Activated naive CD8-positive, alpha-beta T cell treated with anti-CD3 and anti-CD28 coated beads, Interleukin-2, amount 10 ng/mL, durations not matched to agents 7 days and 5 days (primary cell): ENCODE measurements at regions not wholly inside any gene's neighbourhood (a gene's known extent, or its start where the extent isn't known, plus 50 kb on each side); places are given as distances from the start of the nearest gene placed in this dataset.
"Not testable (repeated sequence)": the region's sequence is repeated elsewhere in the genome, so short reads cannot be mapped to it uniquely, and the experiment has no call there.

ENCODE experiments used
- ATAC-seq: fragments of 150-1000 bp; cut with Tn5 transposase; one replicate; pipeline ENCODE4 v1.10.0; 2021; ENCODE audit warnings: low read depth, moderate library complexity
- POLR2A ChIA-PET: fragments of 350-600 bp; sonication (Branson Sonifier 250); formaldehyde crosslinking; loops from one replicate; lab custom pipeline; 2021; ENCODE audit warnings: antibody characterized with exemption; lab: Charles Lee
- DNase-seq: peaks from one replicate; pipeline ENCODE4 v3.0.0; 2021
- H3K27ac Mint-ChIP-seq: one replicate; pipeline ENCODE4 v1.8.0; 2022; ENCODE audit warnings: mild to moderate bottlenecking, mixed read lengths
- H3K27me3 Mint-ChIP-seq: one replicate; pipeline ENCODE4 v1.8.0; 2022; ENCODE audit warnings: mild to moderate bottlenecking, moderate library complexity, mixed read lengths
- H3K36me3 Mint-ChIP-seq: one replicate; pipeline ENCODE4 v1.8.0; 2021; ENCODE audit warnings: mild to moderate bottlenecking, mixed read lengths
- H3K4me1 Mint-ChIP-seq: one replicate; pipeline ENCODE4 v1.8.0; 2021; ENCODE audit warnings: mixed read lengths
- H3K4me3 Mint-ChIP-seq: one replicate; pipeline ENCODE4 v1.8.0; 2022; ENCODE audit warnings: mild to moderate bottlenecking, moderate library complexity, mixed read lengths
- H3K9me3 Mint-ChIP-seq: one replicate; pipeline ENCODE4 v1.8.0; 2021; ENCODE audit warnings: mixed read lengths

- H3K4me1 Mint-ChIP-seq, DNase-seq: not testable (repeated sequence)
Measured at GRCh38 chr1:101504106-101504505, 267.3 kb downstream of the S1PR1 start.

GRCh38 chr1:101505240-101505639 lies 268.4 kb downstream of the S1PR1 start:
- DNase-seq, POLR2A ChIA-PET, H3K27ac Mint-ChIP-seq, H3K4me1 Mint-ChIP-seq, H3K4me3 Mint-ChIP-seq, H3K9me3 Mint-ChIP-seq, H3K36me3 Mint-ChIP-seq, H3K27me3 Mint-ChIP-seq, ATAC-seq: not testable (repeated sequence)

More at GRCh38 chr1:101504106-101504505, 267.3 kb downstream of the S1PR1 start:
- H3K27me3 Mint-ChIP-seq, H3K27ac Mint-ChIP-seq, ATAC-seq, H3K36me3 Mint-ChIP-seq, POLR2A ChIA-PET, H3K9me3 Mint-ChIP-seq, H3K4me3 Mint-ChIP-seq: not testable (repeated sequence)

GRCh38 chr1:101506541-101507164 lies 269.8 kb downstream of the S1PR1 start:
- no peaks in the 10 kb centered on the region for H3K9me3 Mint-ChIP-seq
- peaks cover 4% of the 10 kb centered on the region for H3K27me3 Mint-ChIP-seq
- no peak for DNase-seq
- POLR2A ChIA-PET, result no interaction called here
- H3K4me1 Mint-ChIP-seq, result peaks cover 2% of the 10 kb centered on the region
- H3K27ac Mint-ChIP-seq, result no peak overlapping the region
- no peaks in the 10 kb centered on the region for H3K36me3 Mint-ChIP-seq
- no peak overlapping the region for H3K4me3 Mint-ChIP-seq
- ATAC-seq, result peak; percentile 50

- H3K27ac Mint-ChIP-seq, result no peak overlapping the region
- POLR2A ChIA-PET, result no interaction called here
- H3K4me3 Mint-ChIP-seq, result no peak overlapping the region
- DNase-seq (no peak), ATAC-seq (no peak)
- H3K4me1 Mint-ChIP-seq, result peaks cover 2% of the 10 kb centered on the region
- no peaks in the 10 kb centered on the region for H3K9me3 Mint-ChIP-seq
- no peaks in the 10 kb centered on the region for H3K36me3 Mint-ChIP-seq
- H3K27me3 Mint-ChIP-seq, result peaks cover 4% of the 10 kb centered on the region
Measured at GRCh38 chr1:101507547-101507971, 270.7 kb downstream of the S1PR1 start.

- DNase-seq (no peak), ATAC-seq (no peak)
- no peak overlapping the region for H3K4me3 Mint-ChIP-seq
- no peak overlapping the region for H3K27ac Mint-ChIP-seq
- peaks cover 2% of the 10 kb centered on the region for H3K4me1 Mint-ChIP-seq
- POLR2A ChIA-PET, result no interaction called here
- H3K27me3 Mint-ChIP-seq, result peaks cover 4% of the 10 kb centered on the region
- no peaks in the 10 kb centered on the region for H3K9me3 Mint-ChIP-seq
- H3K36me3 Mint-ChIP-seq, result no peaks in the 10 kb centered on the region
Measured at GRCh38 chr1:101508913-101509312, 272.1 kb downstream of the S1PR1 start.

GRCh38 chr1:101509370-101509769 lies 272.6 kb downstream of the S1PR1 start:
- peaks cover 4% of the 10 kb centered on the region for H3K27me3 Mint-ChIP-seq
- no peaks in the 10 kb centered on the region for H3K4me1 Mint-ChIP-seq
- POLR2A ChIA-PET, result no interaction called here
- no peak overlapping the region for H3K27ac Mint-ChIP-seq
- H3K9me3 Mint-ChIP-seq, result no peaks in the 10 kb centered on the region
- ATAC-seq, result no peak
- H3K36me3 Mint-ChIP-seq, result no peaks in the 10 kb centered on the region
- H3K4me3 Mint-ChIP-seq, result no peak overlapping the region
- DNase-seq, result no peak

GRCh38 chr1:101511202-101511891 lies 274.5 kb downstream of the S1PR1 start:
- H3K4me3 Mint-ChIP-seq, result no peak overlapping the region
- no peaks in the 10 kb centered on the region for H3K36me3 Mint-ChIP-seq
- no peak for DNase-seq
- H3K9me3 Mint-ChIP-seq, result no peaks in the 10 kb centered on the region
- POLR2A ChIA-PET, result no interaction called here
- no peaks in the 10 kb centered on the region for H3K4me1 Mint-ChIP-seq
- no peak overlapping the region for H3K27ac Mint-ChIP-seq
- peaks cover 4% of the 10 kb centered on the region for H3K27me3 Mint-ChIP-seq
- no peak for ATAC-seq

GRCh38 chr1:101520302-101520701 lies 283.5 kb downstream of the S1PR1 start:
- no peak for DNase-seq
- peak; percentile 54 for ATAC-seq
- Mint-ChIP-seq H3K4me3 (no peak overlapping the region), H3K27ac (no peak overlapping the region), H3K4me1 (peaks cover 5% of the 10 kb centered on the region), H3K27me3 (peaks cover 20% of the 10 kb centered on the region), H3K9me3 (peaks cover 3% of the 10 kb centered on the region), H3K36me3 (no peaks in the 10 kb centered on the region)
- POLR2A ChIA-PET, result no interaction called here

GRCh38 chr1:101522486-101522885 lies 285.7 kb downstream of the S1PR1 start:
- H3K27me3 Mint-ChIP-seq, result peaks cover 20% of the 10 kb centered on the region
- no peaks in the 10 kb centered on the region for H3K36me3 Mint-ChIP-seq
- ATAC-seq (no peak), DNase-seq (no peak)
- no peak overlapping the region for H3K4me3 Mint-ChIP-seq
- H3K4me1 Mint-ChIP-seq, result peaks cover 8% of the 10 kb centered on the region
- no peaks in the 10 kb centered on the region for H3K9me3 Mint-ChIP-seq
- POLR2A ChIA-PET, result no interaction called here
- no peak overlapping the region for H3K27ac Mint-ChIP-seq

GRCh38 chr1:101526813-101527212 lies 290.0 kb downstream of the S1PR1 start:
- Mint-ChIP-seq H3K4me3 (no peak overlapping the region), H3K27me3 (peaks cover 6% of the 10 kb centered on the region), H3K9me3 (no peaks in the 10 kb centered on the region), H3K36me3 (no peaks in the 10 kb centered on the region), H3K4me1 (peaks cover 8% of the 10 kb centered on the region), H3K27ac (peak overlapping the region; percentile 35)
- DNase-seq (no peak), ATAC-seq (no peak)
- POLR2A ChIA-PET, result no interaction called here

GRCh38 chr1:101532377-101532776 lies 295.6 kb downstream of the S1PR1 start:
- Mint-ChIP-seq H3K9me3 (no peaks in the 10 kb centered on the region), H3K4me1 (no peaks in the 10 kb centered on the region)
- POLR2A ChIA-PET, result no interaction called here

GRCh38 chr1:101540161-101540560 lies 303.3 kb downstream of the S1PR1 start:
- peaks cover 4% of the 10 kb centered on the region for H3K27me3 Mint-ChIP-seq
- no peaks in the 10 kb centered on the region for H3K4me1 Mint-ChIP-seq
- no peak overlapping the region for H3K27ac Mint-ChIP-seq
- ATAC-seq (no peak), DNase-seq (no peak)
- no peaks in the 10 kb centered on the region for H3K36me3 Mint-ChIP-seq
- no peak overlapping the region for H3K4me3 Mint-ChIP-seq
- no peaks in the 10 kb centered on the region for H3K9me3 Mint-ChIP-seq
- POLR2A ChIA-PET, result no interaction called here

More at GRCh38 chr1:101532377-101532776, 295.6 kb downstream of the S1PR1 start:
- no peak for DNase-seq
- no peak for ATAC-seq
- H3K4me3 Mint-ChIP-seq, result no peak overlapping the region
- no peak overlapping the region for H3K27ac Mint-ChIP-seq
- H3K27me3 Mint-ChIP-seq, result peaks cover 9% of the 10 kb centered on the region
- H3K36me3 Mint-ChIP-seq, result no peaks in the 10 kb centered on the region

GRCh38 chr1:101546885-101547284 lies 310.1 kb downstream of the S1PR1 start:
- ATAC-seq (no peak), DNase-seq (no peak)
- Mint-ChIP-seq H3K27me3 (no peaks in the 10 kb centered on the region), H3K4me1 (no peaks in the 10 kb centered on the region), H3K36me3 (no peaks in the 10 kb centered on the region), H3K27ac (no peak overlapping the region), H3K9me3 (no peaks in the 10 kb centered on the region), H3K4me3 (no peak overlapping the region)
- POLR2A ChIA-PET, result no interaction called here

GRCh38 chr1:101547357-101547756 lies 310.5 kb downstream of the S1PR1 start:
- no peak for DNase-seq
- Mint-ChIP-seq H3K4me3 (no peak overlapping the region), H3K4me1 (no peaks in the 10 kb centered on the region), H3K27ac (no peak overlapping the region), H3K36me3 (no peaks in the 10 kb centered on the region), H3K9me3 (no peaks in the 10 kb centered on the region), H3K27me3 (no peaks in the 10 kb centered on the region)
- POLR2A ChIA-PET, result no interaction called here
- no peak for ATAC-seq
